Karpas-422 (cell line): ENCODE measurements at regions not wholly inside any gene's neighbourhood (a gene's known extent, or its start where the extent isn't known, plus 50 kb on each side); places are given as distances from the start of the nearest gene placed in this dataset.
"Not testable (repeated sequence)": the region's sequence is repeated elsewhere in the genome, so short reads cannot be mapped to it uniquely, and the experiment has no call there.

Experiments
- DNase-seq: peaks from one replicate; pipeline ENCODE4 v3.0.0-alpha.2; 2015
- H2AFZ ChIP-seq: fragments of 200-600 bp; sonication (generic); 2 replicates; pipeline ENCODE4 v1.6.1; 2014; ENCODE audit warnings: antibody characterized with exemption, low read length, mixed read lengths
- H3K27ac ChIP-seq: fragments of 200-600 bp; sonication (generic); 2 replicates; pipeline ENCODE4 v1.5.1; 2014; ENCODE audit warnings: mild to moderate bottlenecking, low read length, moderate library complexity
- H3K27me3 ChIP-seq: fragments of 200-600 bp; sonication (generic); 2 replicates; pipeline ENCODE4 v1.6.1; 2014; ENCODE audit warnings: low read length, mixed read lengths
- H3K36me3 ChIP-seq: fragments of 200-600 bp; sonication (generic); 2 replicates; pipeline ENCODE4 v1.6.1; 2014; ENCODE audit warnings: low read length, mixed read lengths; ENCODE audit not compliant: insufficient read depth
- H3K4me1 ChIP-seq: fragments of 200-600 bp; sonication (generic); 2 replicates; pipeline ENCODE4 v1.6.1; 2014; ENCODE audit warnings: mild to moderate bottlenecking, low read length, mixed read lengths
- H3K4me2 ChIP-seq: fragments of 200-600 bp; sonication (generic); 2 replicates; pipeline ENCODE4 v1.6.1; 2014; ENCODE audit warnings: low read length, low read depth, mild to moderate bottlenecking; ENCODE audit not compliant: poor library complexity, severe bottlenecking
- H3K4me3 ChIP-seq: fragments of 200-600 bp; sonication (generic); 2 replicates; pipeline ENCODE4 v1.5.1; 2014; ENCODE audit warnings: mild to moderate bottlenecking, antibody characterized with exemption, low read length, mixed read lengths
- H3K79me2 ChIP-seq: fragments of 200-600 bp; sonication (generic); 2 replicates; pipeline ENCODE4 v1.6.1; 2014; ENCODE audit warnings: mild to moderate bottlenecking, low read length, mixed read lengths
- H3K9ac ChIP-seq: fragments of 200-600 bp; sonication (generic); 2 replicates; pipeline ENCODE4 v1.6.0; 2014; ENCODE audit warnings: low read length
- H3K9me2 ChIP-seq: fragments of 200-600 bp; sonication (generic), shearing (Covaris generic); replicated peaks from 2 replicates; pipeline ENCODE4 v1.6.0; 2014; ENCODE audit warnings: mild to moderate bottlenecking, low read length, moderate library complexity; ENCODE audit not compliant: insufficient read depth
- H3K9me3 ChIP-seq: fragments of 300-700, 200-600 bp; sonication (generic); 2 replicates; pipeline ENCODE4 v1.6.1; 2014; ENCODE audit warnings: low read length, mixed read lengths
- H4K20me1 ChIP-seq: fragments of 200-600 bp; sonication (generic); 2 replicates; pipeline ENCODE4 v1.6.1; 2014; ENCODE audit warnings: mild to moderate bottlenecking, antibody characterized with exemption, low read length, low read depth; ENCODE audit not compliant: insufficient read depth

DNA sequence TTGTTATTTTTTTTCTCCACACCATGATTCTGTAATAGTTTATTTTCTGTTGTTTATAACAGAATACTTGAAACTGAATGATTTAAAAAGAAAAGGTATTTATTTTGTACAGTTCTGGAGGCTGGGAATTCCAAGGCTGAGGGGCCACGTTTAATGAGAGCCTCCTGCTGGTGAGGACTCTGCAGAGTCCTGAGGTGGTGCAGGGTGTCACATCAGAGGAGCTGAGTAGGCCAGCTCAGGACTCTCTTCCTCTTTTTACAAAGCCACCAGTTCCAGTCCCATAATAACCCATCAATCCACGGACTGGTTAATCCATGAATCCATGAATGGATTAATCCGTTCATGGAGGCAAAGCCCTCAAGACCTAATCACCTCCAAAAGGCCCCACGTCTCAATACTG lies 71.6 kb downstream of the TFAP2A start:
- no peaks in the 10 kb centered on the region for H3K9me2 ChIP-seq
- no peaks in the 10 kb centered on the region for H3K36me3 ChIP-seq
- H3K27ac ChIP-seq = no peak overlapping the region
- H3K9ac ChIP-seq = no peak overlapping the region
- H3K79me2 ChIP-seq = no peaks in the 10 kb centered on the region
- H3K4me2 ChIP-seq = no peak overlapping the region
- peaks cover 5% of the 10 kb centered on the region for H3K4me1 ChIP-seq
- no peaks in the 10 kb centered on the region for H4K20me1 ChIP-seq
- no peak overlapping the region for H3K4me3 ChIP-seq
- H2AFZ ChIP-seq = no peak overlapping the region
- no peaks in the 10 kb centered on the region for H3K9me3 ChIP-seq
- H3K27me3 ChIP-seq = no peaks in the 10 kb centered on the region
- DNase-seq = peak; percentile 43

DNA sequence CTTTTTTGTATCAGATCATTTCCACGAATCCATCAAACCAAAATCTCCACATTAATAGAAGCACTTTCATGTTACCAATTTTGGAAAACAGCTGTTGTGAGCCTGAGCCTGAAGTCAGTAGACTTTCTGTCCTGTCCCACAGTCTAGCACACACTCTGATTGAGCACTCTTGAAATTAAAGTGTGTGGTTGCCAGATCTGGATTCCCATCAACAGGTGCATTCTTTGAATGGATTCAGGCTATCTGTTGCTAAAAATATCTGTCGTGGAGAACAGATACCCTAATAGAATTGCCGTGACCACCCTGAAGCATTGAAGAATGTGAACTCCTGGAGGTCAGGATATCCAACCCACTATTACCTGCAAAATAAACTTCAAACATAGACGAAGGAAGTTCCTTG lies 73.3 kb downstream of the TFAP2A start:
- Histone ChIP-seq H4K20me1 (no peaks in the 10 kb centered on the region), H3K27ac (no peak overlapping the region), H2AFZ (no peak overlapping the region), H3K79me2 (no peaks in the 10 kb centered on the region), H3K4me1 (peaks cover 5% of the 10 kb centered on the region), H3K4me2 (no peak overlapping the region), H3K9ac (no peak overlapping the region), H3K36me3 (no peaks in the 10 kb centered on the region), H3K9me2 (no peaks in the 10 kb centered on the region), H3K27me3 (no peaks in the 10 kb centered on the region), H3K9me3 (no peaks in the 10 kb centered on the region), H3K4me3 (no peak overlapping the region)
- no peak for DNase-seq

DNA sequence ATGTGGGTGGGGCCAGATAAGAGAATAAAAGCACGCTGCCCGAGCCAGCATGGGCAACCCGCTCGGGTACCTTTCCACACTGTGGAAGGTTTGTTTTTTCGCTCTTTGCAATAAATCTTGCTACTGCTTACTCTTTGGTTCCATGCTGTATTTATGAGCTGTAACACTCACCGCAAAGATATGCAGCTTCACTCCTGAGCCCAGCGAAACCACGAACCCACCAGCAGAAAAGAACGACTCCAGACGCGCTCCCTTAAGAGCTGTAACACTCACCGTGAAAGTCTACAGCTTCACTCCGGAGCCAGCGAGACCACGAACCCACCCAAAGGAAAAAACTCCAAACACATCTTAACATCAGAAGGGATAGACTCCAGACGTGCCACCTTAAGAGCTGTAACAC lies 76.7 kb downstream of the TFAP2A start:
- H3K79me2 ChIP-seq = no peaks in the 10 kb centered on the region
- no peaks in the 10 kb centered on the region for H3K27me3 ChIP-seq
- H3K9me3 ChIP-seq = no peaks in the 10 kb centered on the region
- H4K20me1 ChIP-seq = no peaks in the 10 kb centered on the region
- H3K4me3 ChIP-seq = no peak overlapping the region
- H3K27ac ChIP-seq = no peak overlapping the region
- no peaks in the 10 kb centered on the region for H3K9me2 ChIP-seq
- no peak for DNase-seq
- peaks cover 4% of the 10 kb centered on the region for H3K4me1 ChIP-seq
- no peak overlapping the region for H3K4me2 ChIP-seq
- no peak overlapping the region for H3K9ac ChIP-seq
- no peak overlapping the region for H2AFZ ChIP-seq
- H3K36me3 ChIP-seq = no peaks in the 10 kb centered on the region

DNA sequence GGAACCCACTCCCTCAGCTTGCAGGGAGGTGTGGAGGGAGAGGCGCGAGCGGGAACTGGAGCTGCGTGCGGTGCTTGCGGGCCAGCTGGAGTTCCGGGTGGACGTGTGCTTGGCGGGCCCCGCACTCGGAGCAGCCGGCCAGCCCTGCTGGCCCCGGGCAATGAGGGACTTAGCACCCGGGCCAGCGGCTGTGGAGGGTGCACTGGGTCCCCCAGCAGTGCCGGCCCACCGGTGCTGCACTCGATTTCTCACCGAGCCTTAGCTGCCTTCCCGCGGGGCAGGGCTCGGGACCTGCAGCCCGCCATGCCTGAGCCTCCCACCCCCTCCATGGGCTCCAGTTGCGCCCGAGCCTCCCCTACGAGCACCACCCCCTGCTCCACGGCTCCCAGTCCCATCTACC lies 77.5 kb downstream of the TFAP2A start:
- not testable (repeated sequence) for H3K4me2 ChIP-seq, H3K4me1 ChIP-seq, H3K9me2 ChIP-seq, H3K9ac ChIP-seq, H3K79me2 ChIP-seq, H3K27me3 ChIP-seq, H4K20me1 ChIP-seq, H2AFZ ChIP-seq, DNase-seq, H3K4me3 ChIP-seq, H3K27ac ChIP-seq, H3K9me3 ChIP-seq, H3K36me3 ChIP-seq

DNA sequence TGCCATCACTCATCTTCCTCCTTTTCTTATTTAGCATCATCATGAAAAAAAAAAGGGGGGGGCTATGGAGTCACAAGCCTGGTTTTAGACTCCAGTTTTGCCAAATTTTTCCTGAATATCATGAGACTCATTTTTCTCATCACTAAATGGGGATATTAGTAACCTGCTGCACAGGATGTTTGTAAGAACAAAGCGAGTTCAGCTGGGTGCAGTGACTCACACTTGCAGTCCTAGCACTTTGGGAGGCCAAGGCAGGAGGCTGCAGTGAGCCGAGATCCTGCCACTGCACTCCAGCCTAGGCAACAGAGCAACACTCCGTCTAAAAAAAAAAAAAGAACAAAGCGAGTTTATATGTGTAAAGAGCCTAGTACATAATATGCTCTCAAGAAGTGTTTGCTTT lies 82.8 kb downstream of the TFAP2A start:
- Histone ChIP-seq H3K4me1 (no peaks in the 10 kb centered on the region), H2AFZ (no peak overlapping the region), H3K27me3 (no peaks in the 10 kb centered on the region), H3K36me3 (no peaks in the 10 kb centered on the region), H4K20me1 (no peaks in the 10 kb centered on the region), H3K9me3 (no peaks in the 10 kb centered on the region), H3K9me2 (no peaks in the 10 kb centered on the region), H3K4me2 (no peak overlapping the region), H3K9ac (no peak overlapping the region), H3K27ac (no peak overlapping the region), H3K4me3 (no peak overlapping the region), H3K79me2 (no peaks in the 10 kb centered on the region)
- no peak for DNase-seq

DNA sequence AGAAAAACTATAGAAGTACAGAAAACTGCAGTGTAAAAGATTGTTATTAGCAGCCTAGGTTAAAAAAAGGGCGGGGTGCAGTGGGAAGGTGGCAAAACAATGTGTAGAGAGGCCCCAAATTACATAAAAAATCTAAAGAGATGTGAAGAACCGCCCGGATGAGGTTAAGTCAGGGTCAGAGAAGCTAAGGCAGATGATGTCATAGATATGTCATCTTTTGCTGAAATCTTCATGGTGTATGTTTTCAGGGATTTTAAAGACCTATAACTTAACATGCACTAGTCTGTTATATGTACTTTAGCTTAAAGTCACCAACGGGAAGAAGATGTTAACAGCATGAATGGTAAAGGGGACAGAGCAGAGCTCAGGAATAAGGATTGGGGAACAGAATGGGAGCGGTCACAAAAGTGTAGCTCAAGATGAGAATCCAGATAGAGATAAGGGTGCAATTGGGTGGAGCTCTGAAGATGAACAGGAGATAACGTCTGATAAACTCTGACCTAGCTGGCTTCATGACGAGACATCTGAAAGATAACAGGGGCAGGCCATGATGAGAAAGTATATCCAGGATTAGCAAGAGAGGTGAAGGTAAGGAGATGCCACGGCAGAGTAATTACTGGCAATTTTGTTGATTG lies 83.4 kb downstream of the TFAP2A start:
- Histone ChIP-seq H3K9me2 (no peaks in the 10 kb centered on the region), H3K4me1 (no peaks in the 10 kb centered on the region), H2AFZ (no peak overlapping the region), H3K27ac (no peak overlapping the region), H3K4me2 (no peak overlapping the region), H3K9ac (no peak overlapping the region), H3K36me3 (no peaks in the 10 kb centered on the region), H3K27me3 (no peaks in the 10 kb centered on the region), H3K9me3 (no peaks in the 10 kb centered on the region), H3K79me2 (no peaks in the 10 kb centered on the region), H4K20me1 (no peaks in the 10 kb centered on the region), H3K4me3 (no peak overlapping the region)
- no peak for DNase-seq

DNA sequence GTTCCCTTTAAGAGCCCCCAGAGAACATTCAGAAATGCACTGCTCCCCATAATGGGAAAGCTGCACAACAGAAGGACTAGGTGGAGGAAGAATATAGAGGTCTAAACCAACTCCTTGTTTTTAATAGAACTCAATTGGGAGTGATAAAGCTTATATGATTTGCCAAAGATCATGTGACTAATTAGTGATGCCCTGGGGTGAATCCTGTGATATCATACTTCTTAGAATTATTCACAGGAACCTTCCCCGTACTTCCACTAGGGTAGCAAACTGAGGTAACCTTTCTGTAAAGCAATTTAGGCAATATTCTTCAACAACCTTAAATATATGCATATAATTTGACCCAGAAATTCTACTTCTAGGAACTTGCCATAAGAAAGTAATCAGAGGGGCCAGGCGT lies 84.4 kb downstream of the TFAP2A start:
- Histone ChIP-seq H3K4me3 (no peak overlapping the region), H3K9me2 (no peaks in the 10 kb centered on the region), H3K9me3 (no peaks in the 10 kb centered on the region), H3K27me3 (no peaks in the 10 kb centered on the region), H2AFZ (no peak overlapping the region), H3K4me2 (no peak overlapping the region), H4K20me1 (no peaks in the 10 kb centered on the region), H3K79me2 (no peaks in the 10 kb centered on the region), H3K9ac (no peak overlapping the region), H3K27ac (no peak overlapping the region), H3K36me3 (no peaks in the 10 kb centered on the region), H3K4me1 (no peaks in the 10 kb centered on the region)
- DNase-seq = no peak

DNA sequence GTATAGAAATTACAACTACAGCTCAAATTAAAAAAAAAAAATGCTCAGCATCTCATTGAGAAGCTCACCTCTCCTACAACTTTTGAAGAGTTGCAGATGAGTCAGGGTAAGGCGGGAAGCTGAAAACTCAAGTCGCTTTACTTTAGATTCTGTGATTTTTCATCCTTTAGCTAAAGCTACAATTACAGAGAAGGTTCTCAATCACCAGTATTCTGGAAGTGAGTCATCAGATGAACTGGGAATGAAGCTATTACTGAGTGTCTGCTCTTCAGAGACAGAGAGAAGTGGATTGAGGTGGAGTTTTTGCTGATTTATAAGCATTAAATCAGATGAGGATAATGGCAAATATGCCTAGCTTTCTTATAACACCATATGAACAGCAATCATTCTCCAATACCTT lies 91.9 kb downstream of the TFAP2A start:
- Histone ChIP-seq H3K4me1 (no peaks in the 10 kb centered on the region), H3K4me2 (no peak overlapping the region), H3K27ac (no peak overlapping the region), H3K9me3 (no peaks in the 10 kb centered on the region), H3K9ac (no peak overlapping the region), H3K27me3 (no peaks in the 10 kb centered on the region), H3K4me3 (no peak overlapping the region), H2AFZ (no peak overlapping the region), H3K9me2 (no peaks in the 10 kb centered on the region), H4K20me1 (no peaks in the 10 kb centered on the region), H3K79me2 (no peaks in the 10 kb centered on the region), H3K36me3 (no peaks in the 10 kb centered on the region)
- no peak for DNase-seq

DNA sequence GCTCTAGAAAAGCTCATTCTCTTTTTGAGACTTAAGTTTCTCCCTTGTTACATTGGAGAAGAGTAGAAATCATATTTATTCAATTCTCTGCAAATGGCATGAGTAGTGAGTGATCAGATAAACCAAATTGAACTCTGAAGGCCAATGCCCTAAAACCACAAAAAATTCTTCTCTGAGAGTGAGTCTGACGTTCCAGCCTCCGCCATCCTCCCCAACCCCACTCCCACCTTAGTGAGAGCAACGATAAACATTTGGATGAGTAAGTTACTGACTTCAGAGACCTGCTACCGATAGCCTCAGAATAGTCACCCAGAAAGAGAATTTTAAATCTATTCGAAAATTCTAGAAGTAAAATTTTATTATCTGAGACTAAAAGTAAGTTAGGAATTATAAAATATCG lies 94.6 kb downstream of the TFAP2A start:
- no peaks in the 10 kb centered on the region for H4K20me1 ChIP-seq
- no peaks in the 10 kb centered on the region for H3K9me3 ChIP-seq
- no peaks in the 10 kb centered on the region for H3K9me2 ChIP-seq
- no peaks in the 10 kb centered on the region for H3K36me3 ChIP-seq
- H2AFZ ChIP-seq = no peak overlapping the region
- H3K27ac ChIP-seq = no peak overlapping the region
- H3K4me1 ChIP-seq = no peaks in the 10 kb centered on the region
- H3K27me3 ChIP-seq = no peaks in the 10 kb centered on the region
- no peak overlapping the region for H3K4me3 ChIP-seq
- no peak for DNase-seq
- H3K79me2 ChIP-seq = no peaks in the 10 kb centered on the region
- H3K9ac ChIP-seq = no peak overlapping the region
- no peak overlapping the region for H3K4me2 ChIP-seq
